Ecto neural progenitor cell (in vitro differentiated cells): ENCODE measurements at regions not wholly inside any gene's neighbourhood (a gene's known extent, or its start where the extent isn't known, plus 50 kb on each side); places are given as distances from the start of the nearest gene placed in this dataset.

Experiments
- DNase-seq: peaks from one replicate; pipeline ENCODE4 v3.0.0-alpha.2; 2018; ENCODE audit warnings: low spot score

DNA sequence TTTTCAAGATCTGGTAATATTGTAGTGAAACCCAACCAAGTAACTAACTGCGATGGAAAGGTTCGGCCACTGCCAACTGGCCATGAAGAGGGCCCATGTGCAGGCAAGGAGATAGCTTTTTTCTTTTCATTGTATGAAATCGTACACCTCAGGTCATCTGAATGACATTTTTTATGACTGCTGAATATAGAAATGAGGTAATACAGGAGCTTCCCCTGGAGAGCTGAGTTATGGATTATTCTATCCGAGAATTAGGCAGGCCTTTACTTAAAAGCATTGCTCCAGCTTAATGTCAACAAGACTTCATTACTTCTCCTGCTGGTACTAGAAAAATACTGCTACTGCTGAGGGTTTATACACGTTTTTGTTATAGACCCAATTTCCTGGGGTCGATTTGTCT lies 1215.6 kb downstream of the EFNB2 start:
- no peak for DNase-seq

DNA sequence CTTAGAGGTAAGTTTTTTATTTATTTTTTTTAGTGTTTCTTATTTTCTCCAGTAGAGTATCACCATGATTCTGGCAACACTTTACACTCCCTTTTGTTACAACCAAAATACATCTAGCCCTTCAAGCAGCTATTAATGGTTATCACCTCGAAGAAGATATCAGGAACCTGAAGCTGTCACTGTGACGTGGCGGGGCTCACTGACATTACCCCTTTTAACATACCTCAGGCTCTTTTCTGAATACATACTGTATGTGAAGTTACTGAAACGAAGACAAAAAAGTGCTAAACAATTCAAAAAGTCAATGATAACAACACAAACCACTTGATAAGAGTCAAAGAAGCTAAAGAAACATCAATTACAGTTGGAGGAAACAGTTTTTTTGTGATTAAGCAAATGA lies 1218.7 kb downstream of the EFNB2 start:
- no peak for DNase-seq

DNA sequence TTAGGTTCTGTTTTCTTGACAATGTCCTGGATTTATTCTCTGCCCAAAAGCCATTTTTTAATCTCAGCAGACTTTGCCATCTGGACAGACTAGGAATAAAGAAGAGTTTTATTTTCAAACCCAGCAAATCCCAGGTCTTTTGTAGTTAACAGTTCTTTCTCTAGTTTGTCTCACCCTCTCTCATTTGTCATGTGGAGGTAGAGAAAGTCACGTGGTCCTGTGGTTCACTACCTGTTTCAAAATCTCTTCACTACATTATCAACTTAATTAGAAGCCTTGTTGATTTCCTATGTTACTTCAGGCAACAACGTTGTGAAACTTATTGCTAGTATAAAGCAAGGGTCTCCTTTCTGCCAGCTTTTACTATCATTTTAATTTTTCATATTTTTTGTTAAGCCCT lies 1222.6 kb downstream of the EFNB2 start:
- no peak for DNase-seq

DNA sequence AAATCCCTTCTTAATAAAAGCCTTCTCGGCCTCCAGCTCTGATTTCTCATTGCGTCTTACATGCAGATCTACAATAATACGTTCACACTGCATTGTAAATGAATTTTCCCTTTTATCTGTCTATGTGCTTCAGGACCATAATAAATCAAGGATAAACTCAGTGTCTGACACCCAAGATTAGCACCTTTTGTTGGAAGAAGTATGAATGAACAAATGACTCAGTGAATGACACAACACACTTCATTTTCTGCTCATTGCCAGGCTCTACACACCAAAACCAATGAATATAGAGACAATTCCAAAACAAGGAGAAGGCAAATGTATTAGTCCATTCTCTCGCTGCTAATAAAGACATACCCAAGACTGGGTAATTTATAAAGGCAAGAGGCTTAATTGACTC lies 1224.4 kb downstream of the EFNB2 start:
- DNase-seq, result no peak

DNA sequence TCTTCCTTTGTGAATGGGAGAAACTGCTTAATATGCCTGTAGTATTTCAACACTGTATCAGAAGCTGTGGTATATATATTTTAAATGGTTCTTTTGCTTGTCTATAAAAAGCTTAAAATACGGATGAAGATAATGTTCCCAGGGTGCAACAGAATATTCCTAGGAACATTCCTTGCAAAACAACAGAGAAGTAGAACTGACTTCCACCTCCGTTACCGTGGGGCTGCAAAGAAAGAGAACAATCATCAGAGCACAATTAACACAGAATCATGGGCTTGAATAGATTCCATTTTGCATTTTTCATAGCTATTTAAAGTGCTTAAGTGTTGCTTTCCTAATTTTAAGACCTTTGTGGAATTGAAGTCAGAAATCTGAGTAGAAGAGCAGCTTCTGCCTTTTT lies 1227.7 kb downstream of the EFNB2 start:
- DNase-seq, result no peak

DNA sequence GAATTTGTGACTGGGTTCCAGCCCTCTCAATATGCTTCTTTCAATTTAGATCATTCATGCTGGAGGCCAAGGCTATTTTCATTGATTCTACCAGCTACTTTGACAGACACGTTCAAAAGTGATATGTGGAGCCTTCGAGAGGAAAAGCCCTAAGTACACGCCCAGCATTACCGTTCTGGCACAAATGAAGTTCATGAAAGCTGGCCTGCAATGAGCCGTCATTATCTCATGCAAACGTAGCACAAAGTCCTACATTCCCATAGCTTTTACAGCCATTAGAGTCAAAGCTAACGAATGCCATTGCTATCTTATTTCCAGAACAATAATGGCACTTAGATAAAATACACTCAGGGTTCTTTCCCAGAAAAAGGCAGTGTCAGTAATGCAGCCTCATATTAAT lies 1237.6 kb downstream of the EFNB2 start:
- no peak for DNase-seq

DNA sequence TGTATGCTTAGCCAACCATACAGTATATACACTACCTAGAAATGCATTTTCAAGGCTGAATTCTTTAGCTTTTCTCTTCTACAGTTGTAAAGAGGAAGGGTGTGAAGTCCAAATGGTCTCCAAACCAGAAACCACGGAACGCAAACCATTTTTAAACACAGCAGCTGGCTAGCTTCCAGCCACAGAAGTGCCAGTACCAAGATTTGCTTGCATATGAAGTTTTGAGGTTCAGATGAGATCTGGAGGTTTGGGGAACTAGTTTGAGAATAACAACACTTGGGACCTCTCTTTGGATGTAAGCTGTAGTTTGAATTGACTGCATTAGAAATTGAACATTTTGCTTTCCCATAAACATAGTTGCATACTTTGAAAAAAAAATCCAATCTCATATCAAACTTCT lies 1243.5 kb downstream of the EFNB2 start:
- DNase-seq, result no peak

DNA sequence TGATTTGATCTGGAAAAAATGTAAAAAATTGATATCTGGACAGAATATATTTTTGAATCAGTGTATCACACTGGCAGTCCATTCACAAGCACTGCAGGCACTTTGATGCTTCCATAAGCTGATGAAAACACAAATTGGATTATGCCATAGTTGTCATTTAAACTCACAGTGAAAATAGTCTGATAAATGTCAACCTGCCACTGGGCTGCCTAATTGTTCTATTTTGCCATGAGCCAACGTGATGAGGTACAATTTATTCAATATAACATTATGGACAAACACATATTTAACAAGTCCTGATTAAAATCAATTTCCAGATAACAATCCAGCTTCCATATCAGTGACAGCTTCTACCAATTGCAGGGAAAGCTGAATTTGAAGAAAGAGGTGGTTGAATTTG lies 1244.9 kb downstream of the EFNB2 start:
- DNase-seq, result no peak

DNA sequence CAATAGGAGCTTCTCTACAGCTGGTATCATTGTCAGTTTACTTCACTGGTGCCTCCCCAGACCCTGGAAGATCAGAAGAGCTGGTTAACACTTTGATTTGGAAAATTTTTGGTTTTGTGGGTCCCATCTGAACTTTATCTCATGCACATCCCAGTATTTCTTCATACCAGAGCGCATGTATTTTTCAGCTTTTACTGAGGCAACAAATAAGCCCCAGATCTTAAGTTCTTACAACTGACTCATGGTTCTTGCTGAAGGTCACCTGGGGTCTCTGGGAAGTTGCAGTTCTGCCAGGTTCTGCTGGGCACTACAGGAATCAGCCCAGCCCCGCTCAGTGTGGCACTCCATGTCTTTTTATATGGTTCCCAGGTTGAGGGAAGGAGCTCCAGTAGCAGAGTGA lies 1249.9 kb downstream of the EFNB2 start:
- no peak for DNase-seq

DNA sequence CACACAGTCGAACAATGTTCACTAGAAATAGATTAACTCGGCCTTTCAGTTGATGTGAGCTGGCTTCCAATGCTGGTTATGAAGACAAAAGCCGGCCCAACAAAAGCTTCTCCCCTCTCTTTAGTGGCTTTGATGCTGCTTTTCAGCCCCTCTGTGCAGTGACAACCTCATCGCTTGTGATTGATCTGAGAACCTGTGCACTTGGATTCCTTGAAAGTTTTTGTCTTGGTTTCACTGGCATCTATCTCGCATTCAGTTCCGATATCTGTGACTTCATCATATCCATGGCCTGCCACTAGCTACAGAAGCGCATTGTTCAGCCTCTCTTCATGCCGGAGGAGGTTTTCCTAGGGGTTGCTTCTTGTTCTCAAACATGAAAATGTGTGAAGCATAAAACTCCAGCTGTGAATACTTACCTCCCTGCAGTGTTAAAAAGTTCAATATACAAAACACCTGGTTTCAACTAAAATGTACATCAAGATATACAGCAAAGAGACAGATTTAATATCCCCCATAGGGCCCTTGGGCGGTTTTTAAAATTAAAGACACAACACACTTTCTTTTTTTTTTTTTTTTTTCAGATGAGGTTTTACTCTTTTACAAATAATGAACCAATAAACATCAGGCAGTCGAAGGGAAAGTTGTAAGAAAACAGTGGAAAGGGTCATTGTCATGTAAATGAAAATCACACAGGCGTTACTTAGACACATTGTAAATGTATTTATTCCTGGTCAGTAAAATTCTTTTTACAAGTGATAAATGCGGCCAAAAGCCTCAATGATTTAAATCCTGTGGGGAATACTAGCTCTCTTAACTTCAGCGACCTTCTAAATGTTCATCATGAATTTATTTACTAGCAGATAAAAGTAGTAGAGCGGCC lies 1252.8 kb downstream of the EFNB2 start:
- DNase-seq, result no peak

DNA sequence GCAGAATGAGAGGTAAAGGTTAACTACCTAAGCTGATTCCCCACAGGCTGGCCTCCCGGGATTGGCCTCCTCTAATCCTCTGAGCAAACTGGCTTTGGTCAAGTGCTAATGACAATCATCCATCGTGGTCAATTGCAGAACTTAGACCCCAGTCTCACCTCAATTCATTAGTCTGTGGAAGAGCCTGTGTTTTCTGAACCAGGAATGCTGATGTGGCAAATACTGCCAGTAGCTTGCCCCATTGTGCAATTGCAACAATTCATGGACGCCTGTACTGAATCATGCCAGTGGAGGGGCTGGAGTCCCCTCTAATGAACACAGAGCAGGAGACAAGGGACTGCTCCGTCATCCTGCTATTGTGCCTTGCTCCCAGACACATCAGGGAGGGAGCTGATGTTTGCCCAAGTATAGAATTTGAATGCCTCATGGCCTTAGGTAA lies 1256.5 kb downstream of the EFNB2 start:
- DNase-seq, result peak; percentile 47

DNA sequence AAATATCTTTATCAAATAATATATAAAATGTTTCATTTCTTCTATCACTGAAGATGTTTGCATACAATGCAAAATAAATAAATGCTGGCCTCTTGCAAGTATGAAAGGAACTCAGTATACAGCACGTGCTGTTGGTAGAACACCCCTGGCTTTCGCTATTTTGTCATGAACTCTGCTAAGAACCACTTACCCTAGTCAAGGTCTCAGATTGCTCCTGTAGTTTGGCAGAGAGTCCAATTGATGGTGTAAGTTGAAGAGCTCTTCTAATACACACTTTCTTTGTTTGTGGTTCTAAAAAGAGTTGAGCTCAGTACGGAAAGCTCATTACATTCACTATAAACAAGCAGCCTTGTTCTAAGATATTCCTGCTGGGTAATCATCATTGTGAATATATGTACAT lies 1258.9 kb downstream of the EFNB2 start:
- DNase-seq, result no peak

DNA sequence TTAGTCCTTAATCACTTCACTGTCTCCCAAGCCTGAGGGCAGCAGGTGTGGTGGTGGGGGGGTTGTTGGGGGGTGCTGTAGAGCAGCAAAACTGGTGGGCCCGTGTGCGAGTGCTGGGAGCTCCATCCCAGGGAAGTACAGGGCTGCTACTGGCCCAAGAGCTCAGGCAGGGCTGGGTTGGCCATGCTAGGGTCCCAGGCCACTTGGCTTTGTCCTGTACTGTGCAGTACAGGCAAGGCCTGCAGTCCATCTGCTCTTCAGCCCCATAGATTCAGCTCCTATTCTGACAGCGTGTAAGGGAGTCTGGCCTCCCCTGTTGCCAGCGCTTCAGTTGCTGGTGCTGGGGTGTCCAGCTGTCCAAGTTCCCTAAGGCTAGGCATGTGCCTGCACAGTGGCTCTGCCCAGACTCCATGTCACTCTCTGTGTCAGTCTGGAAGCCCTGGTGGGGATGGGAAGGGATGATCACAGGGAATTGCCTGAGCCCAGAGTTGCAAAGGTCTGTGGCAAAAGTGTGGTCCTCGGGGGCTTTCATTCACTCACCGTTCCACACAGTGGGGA lies 1261.7 kb downstream of the EFNB2 start:
- no peak for DNase-seq

DNA sequence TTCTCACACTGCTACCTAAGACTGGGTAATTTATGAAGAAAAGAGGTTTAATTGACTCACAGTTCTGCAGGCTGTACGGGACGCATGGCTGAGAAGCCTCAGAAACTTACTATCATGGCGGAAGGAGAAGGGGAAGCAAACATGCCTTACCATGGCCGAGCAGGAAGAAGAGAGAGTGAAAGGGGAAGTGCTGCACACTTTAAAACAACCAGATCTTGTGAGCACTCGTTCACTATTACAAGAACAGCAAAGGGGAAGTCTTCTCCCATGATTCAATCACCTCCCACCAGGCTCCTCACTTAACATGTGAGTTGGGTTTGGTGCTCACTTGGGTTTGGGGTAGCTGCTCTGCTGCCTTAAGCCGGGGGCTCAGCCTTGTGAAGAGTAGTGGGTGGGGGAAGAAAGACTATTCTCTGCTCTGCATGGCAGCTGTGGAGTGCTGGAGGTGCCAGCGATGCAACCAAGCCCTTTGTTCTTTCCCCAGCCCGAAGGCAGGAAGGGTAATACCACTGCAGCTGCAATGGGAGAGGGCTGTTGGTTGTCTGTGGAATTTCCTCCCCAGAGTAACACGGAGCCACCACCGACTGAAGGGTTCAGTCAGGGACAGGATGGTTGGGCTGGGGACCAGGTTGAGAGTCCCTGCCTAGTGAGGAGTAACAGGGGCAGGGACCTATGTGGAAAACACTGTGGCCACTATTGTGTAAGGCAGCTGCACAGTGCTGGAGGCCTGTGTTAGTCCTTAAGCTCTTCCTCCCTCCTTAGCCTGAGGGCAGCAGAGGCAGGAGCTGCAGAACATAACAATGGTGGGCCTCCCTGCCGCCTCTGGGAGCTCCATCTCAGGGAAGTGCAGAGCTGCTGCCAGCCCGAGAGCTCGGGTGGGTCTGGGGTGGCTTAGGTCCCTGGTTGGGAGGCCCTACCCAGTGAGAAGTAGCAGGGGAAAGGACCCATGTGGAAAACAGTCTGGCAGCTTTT lies 1262.5 kb downstream of the EFNB2 start:
- DNase-seq, result peak; percentile 52

DNA sequence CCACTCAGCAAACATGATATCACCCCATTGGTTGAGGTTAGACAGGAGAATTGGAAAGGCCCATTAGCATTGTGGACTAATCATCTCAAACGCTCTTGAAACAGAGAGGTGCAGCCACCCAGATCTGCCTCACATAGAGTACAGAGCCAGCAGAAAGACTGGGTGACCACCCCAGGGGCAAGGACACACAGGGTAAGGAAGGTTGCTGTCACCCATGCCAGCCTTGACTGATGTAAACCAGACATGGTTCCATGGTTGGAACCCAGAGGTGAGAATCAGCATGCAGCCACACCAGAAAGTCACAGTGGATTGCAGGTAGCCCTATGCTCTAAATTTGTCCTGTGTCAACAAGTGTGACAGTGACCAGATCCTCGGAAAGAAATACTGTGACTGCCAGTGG lies 1268.8 kb downstream of the EFNB2 start:
- no peak for DNase-seq

DNA sequence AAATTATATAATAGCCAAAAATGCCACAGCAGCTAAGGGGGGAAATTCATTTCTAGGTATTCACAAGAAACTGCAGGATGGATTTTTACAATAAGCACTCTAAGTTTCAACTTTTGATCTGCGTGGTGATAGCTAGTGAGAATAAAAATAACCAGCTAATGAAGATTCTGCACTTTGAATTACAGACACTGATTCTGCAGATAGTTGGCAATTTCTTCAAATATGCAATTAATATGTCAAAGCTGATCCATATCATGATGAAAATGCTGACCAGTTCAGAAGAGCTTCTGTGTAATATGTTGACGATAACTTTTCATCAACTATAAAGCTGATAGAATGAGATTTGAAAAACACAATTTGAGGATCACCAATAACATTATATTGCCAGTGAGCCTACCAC lies 1272.9 kb downstream of the EFNB2 start:
- DNase-seq, result no peak

DNA sequence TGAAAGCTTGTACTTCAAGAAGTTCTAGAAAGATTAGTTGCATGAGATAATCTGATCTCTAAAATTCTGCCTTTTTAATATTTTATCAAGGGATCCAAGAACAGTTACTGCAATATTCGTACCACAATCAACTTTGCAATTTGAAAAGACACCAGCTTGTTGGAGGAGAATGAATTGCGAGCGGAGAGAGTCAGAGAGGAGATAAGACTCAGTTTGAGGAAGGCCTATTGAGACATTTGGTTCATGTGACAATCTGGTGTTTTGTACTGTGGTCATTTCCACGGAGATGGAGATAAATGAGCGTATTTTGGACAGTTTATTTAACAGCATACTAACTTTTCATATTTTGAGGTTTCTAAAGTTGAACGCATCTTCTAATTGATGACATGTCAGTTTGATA lies 1276.0 kb downstream of the EFNB2 start:
- DNase-seq, result no peak

DNA sequence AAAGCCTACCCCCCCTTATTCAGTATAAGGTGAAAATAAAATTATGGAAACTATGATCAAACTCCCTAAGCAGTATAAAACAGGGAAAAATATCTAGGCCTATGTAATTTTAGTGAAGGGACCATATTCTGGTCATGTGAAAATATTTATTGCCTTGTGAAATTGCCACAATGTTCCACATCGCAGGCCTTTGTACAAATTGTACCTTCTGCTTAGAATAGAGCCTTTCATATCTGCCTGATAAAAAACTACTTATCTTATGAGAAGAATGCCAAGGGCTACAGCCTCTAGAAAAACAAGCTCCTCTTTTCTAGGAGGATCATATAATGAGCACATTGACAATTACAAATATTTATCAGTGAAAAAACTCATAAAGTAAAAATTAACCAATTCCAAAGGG lies 1280.0 kb downstream of the EFNB2 start:
- DNase-seq, result no peak

DNA sequence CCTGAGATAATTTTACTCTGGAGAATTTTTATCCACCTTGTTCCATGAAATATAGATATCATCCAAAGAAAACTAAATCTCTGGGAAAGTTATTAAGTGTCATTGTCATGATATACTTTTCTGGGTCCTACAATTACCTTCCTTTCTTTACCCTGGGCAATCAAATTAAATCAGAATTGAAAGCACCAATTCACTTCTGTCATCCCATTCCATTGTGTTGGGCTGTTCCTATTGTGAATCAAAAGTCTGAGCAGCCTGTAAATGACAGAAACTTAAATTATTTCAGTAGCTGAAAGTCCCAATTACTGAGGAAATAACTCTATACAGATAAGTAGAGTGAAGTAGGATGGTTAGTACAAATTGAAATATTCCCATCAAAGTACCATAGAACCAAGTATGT lies 1284.2 kb downstream of the EFNB2 start:
- DNase-seq, result no peak

DNA sequence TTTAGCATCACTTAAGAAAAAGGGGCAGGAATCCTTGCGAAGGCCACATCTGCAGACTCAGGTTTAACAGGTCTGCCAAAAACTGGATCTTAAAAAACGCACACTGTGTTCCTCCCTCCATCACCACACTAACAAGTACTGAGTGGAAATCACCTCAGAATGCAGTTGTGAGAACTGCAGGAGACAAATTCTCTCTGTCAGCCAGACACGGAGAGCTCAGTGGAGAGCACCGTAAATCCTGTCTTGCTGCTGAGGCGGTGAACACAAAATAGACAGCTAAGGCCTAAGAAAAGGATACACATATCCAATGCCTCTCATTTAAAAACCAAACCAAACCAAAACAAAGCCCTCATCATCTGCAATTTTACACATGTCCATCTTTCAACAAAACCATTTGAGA lies 1287.6 kb downstream of the EFNB2 start:
- no peak for DNase-seq

DNA sequence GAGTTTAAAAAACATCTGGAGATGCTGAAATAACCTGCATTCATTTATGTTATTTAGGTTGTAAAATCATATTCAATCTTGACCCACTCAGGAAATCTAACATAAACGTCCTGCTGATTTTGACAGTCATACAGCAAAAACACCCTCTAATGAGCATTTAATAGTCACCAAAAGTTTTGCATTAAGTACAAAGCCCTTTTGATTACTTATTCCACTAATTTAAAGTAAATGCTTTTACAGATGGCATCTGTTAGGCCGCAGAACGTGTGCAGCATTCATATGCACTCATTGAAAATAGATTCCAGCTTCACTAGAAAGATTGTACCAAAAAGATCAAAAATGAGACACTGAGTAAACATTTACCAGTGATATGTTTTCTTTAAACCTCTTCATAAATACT lies 1295.1 kb downstream of the EFNB2 start:
- no peak for DNase-seq

DNA sequence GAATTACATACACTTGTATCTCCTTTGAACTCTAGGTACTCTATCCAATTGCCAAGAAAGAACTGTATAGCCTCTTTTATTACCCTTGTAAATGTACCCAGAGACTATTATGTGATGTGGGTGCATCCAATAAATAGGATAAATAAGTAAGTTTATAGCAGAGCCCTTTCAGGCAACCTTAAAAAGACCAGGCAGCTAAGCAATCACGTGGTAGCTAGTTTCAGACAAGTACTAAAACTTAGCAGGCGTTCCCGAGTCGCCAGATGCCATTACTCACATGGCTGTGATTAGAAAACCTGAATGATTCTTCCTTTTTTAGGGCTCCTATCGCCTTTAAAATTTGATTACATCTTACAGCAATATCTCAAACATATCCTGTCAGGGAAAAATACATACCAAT lies 1303.0 kb downstream of the EFNB2 start:
- no peak for DNase-seq

DNA sequence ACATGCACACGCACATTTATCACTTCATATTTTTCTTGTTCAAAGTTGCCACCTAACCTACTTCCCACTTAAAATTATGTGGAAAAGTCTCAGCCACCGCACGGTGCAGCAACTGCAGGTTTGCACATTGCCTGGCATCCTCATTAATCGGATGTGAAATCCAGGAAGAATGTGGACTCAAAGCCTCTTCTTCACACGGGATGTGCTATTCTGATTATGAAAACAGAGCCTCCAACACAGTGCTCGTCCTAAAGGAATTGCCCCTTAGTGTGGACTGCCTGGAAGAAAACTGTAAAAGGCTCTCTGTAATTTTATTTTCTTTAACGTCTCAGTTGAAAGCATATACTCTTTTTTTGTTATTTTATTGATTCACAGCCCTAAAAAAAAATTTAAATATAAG lies 1303.5 kb downstream of the EFNB2 start:
- no peak for DNase-seq
